Nephron progenitor cell (in vitro differentiated cells): ENCODE measurements at regions not wholly inside any gene's neighbourhood (a gene's known extent, or its start where the extent isn't known, plus 50 kb on each side); places are given as distances from the start of the nearest gene placed in this dataset.
"Not testable (repeated sequence)": the region's sequence is repeated elsewhere in the genome, so short reads cannot be mapped to it uniquely, and the experiment has no call there.

Source experiments
- DNase-seq: peaks from one replicate; pipeline ENCODE4 v3.0.0; 2021
- H3K27ac Mint-ChIP-seq: 2 replicates; pipeline ENCODE4 v1.8.0; 2021; ENCODE audit warnings: mild to moderate bottlenecking, moderate library complexity, mixed read lengths
- H3K27me3 Mint-ChIP-seq: 2 replicates; pipeline ENCODE4 v1.8.0; 2021; ENCODE audit warnings: mild to moderate bottlenecking, low read depth, mixed read lengths; ENCODE audit not compliant: poor library complexity
- H3K36me3 Mint-ChIP-seq: 2 replicates; pipeline ENCODE4 v1.8.0; 2021; ENCODE audit warnings: low read depth, mixed read lengths
- H3K4me1 Mint-ChIP-seq: 2 replicates; pipeline ENCODE4 v1.8.0; 2021; ENCODE audit warnings: mixed read lengths
- H3K4me3 Mint-ChIP-seq: 2 replicates; pipeline ENCODE4 v1.8.0; 2021; ENCODE audit warnings: mild to moderate bottlenecking, moderate library complexity, mixed read lengths
- H3K9me3 Mint-ChIP-seq: 2 replicates; pipeline ENCODE4 v1.8.0; 2021; ENCODE audit warnings: mild to moderate bottlenecking, moderate library complexity, mixed read lengths
- TF ChIP-seq, protein P1 (sequence below): fragments of 200-600 bp; sonication (generic); IDR thresholded peaks from 2 replicates; pipeline ENCODE4 v1.5.0; 2021; ENCODE audit warnings: antibody characterized with exemption

DNA sequence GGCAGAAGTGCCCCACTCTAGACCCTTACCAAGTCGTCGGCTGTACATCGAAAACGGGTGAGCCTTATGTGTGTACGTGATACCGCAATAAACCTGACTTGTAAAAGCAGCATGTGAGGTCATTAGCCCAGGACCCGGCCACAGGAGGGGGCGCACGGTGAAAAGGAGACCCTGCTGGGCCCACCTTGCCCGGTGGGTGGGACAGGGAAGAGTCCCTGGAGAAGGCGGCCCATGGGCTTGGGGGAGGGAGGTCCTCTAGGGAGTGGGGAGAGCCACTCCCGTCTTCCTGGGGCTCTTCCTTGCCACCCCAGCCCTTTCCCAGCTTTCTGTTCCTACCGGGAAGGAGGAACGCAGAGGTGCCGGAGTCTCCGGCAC, 188.8 kb downstream of the NPIPB11 start:
- DNase-seq, H3K36me3 Mint-ChIP-seq, H3K4me3 Mint-ChIP-seq, H3K27ac Mint-ChIP-seq: not testable (repeated sequence)
- peaks cover 19% of the 10 kb centered on the region for H3K4me1 Mint-ChIP-seq
- peaks cover 28% of the 10 kb centered on the region for H3K9me3 Mint-ChIP-seq
- H3K27me3 Mint-ChIP-seq = peaks cover 17% of the 10 kb centered on the region

DNA sequence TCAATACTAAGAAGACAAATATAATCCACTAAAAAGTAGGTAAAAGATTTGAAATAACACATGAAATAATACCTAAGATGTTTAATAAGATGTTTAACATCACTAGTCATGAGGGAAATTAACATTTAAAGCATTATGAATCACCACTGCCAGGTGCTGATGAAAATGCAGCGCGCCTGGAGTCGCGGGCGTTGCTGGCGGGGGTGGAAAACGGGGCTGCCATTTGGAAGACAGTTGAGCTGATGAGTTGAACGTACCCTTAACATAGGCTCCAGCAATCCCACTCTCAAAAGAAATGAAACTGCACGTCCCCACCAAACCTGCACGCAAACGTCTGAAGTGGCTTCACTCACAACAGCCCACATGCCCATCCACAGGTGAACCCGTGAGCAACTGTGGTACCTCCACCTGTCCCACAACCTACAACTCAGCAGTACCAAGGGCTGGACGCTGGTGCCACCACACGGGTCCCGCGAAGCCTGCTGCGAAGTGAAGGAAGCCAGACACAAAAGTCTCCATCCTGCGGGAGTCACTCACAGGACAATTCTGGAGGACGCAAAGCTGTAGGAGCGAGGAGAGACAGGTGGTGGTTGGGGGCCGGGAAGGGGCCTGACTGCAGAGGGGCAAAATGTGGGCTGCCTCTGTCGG, 189.3 kb downstream of the NPIPB11 start:
- DNase-seq, H3K36me3 Mint-ChIP-seq, H3K27ac Mint-ChIP-seq, H3K4me3 Mint-ChIP-seq: not testable (repeated sequence)
- peaks cover 27% of the 10 kb centered on the region for H3K9me3 Mint-ChIP-seq
- peaks cover 17% of the 10 kb centered on the region for H3K4me1 Mint-ChIP-seq
- peaks cover 17% of the 10 kb centered on the region for H3K27me3 Mint-ChIP-seq

DNA sequence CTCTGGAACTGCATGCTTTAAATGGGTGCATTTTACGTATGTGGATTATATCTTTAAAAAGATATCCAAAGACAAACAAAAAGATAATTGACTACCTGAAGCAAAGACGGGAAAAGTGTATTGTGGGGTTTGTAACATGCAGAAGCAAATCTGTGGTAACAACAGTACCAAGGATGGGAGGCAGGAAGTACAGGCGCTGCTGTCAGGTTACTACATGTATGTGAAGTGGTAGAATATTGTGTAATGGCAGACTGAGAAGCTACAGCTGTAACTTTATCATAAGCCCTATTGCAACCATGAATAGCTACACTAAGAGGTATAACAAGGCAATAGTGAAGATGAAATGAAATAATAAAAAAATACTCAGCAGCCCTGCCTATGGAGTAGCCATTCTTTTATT, 192.7 kb downstream of the NPIPB11 start:
- H3K27ac Mint-ChIP-seq, H3K36me3 Mint-ChIP-seq, H3K4me3 Mint-ChIP-seq, H3K4me1 Mint-ChIP-seq, H3K27me3 Mint-ChIP-seq, DNase-seq: not testable (repeated sequence)
- peaks cover 24% of the 10 kb centered on the region for H3K9me3 Mint-ChIP-seq

DNA sequence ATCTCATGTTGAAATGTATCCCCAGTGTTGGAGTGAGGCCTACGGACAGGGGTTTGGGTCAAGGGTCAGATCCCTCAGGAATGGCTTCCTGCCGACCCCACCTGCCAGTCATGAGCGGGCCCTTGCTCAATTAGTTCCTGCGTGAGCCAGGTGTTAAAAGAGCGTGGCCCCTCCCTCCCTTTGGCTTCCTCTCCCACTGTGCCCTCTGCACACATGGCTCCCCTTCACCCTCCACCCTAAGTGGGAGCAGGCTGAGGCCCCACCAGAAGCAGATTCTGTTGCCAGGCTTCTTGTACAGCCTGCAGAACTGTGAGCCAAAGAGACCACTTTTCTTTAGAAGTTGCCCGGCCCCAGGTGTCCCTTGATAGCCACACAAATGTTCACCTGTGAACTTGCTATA, 193.3 kb downstream of the NPIPB11 start:
- H3K27me3 Mint-ChIP-seq, H3K36me3 Mint-ChIP-seq, DNase-seq, H3K4me1 Mint-ChIP-seq, H3K27ac Mint-ChIP-seq, H3K4me3 Mint-ChIP-seq: not testable (repeated sequence)
- peaks cover 24% of the 10 kb centered on the region for H3K9me3 Mint-ChIP-seq

DNA sequence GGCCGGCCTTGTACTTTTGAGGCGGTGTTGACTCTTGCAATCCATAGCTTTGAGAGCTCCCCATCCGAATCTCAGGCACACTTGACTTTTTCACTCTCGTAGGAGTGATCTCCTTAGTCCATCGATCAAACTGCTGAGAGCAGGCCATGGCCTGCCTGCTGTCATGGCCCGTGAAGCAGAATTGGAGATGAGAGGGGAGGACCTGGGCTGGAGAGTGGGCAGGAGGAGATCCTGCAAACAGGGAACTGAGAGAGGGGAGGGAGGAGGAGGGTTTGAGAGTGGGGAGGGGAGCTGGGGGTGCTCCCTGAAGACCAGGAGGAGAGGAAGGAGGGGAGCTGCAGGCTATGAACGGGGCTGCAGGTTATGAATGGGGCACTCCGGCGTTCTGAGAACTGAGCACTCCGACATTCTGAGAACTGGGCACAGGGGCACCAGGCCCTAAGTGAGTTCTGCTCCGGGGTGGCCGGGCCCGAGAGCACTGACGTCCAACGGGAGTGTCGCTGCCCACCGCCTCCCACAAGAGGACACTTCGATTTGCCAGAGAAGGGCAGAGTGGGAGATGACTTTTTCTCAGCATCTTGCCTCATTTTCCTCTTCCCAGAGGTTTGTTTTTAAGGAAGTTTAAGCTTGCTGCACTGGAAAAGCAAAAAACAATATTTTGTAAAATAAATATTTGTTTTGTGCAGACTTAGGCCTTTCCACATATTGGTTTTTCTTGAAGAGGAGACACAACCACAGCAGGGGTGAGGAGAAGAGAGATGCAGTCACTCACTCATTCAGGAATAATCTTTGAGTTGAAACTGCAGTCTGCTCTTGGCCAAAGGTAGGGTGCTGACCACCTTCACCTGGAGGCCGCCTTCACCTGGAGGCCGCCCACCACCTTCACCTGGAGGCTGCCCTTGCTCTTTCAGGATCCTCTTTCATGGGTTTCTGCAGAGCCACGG, 194.2 kb downstream of the NPIPB11 start:
- not testable (repeated sequence) for DNase-seq, H3K36me3 Mint-ChIP-seq, H3K4me1 Mint-ChIP-seq, H3K4me3 Mint-ChIP-seq, H3K27me3 Mint-ChIP-seq, H3K27ac Mint-ChIP-seq
- H3K9me3 Mint-ChIP-seq = peaks cover 33% of the 10 kb centered on the region

DNA sequence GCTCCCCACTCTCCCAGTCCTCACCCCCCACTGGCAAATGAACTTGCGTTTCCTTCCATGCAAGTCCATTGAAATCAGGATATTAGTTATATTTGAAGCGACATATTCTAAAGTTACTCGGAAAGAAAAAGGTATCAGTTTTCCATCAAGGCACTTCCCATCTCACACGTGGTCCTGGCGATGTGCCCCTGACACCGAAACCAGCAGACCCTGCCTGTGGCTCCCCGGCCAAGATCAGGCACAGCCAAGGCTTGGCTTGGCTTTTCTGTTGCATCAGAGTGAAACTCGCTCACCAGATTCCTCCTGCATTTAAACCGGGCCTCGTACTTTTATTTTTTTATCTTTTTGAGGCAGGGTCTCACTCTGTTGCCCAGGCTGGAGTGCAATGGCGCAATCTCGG, 195.1 kb downstream of the NPIPB11 start:
- not testable (repeated sequence) for H3K4me1 Mint-ChIP-seq, H3K27me3 Mint-ChIP-seq, DNase-seq, H3K4me3 Mint-ChIP-seq, H3K36me3 Mint-ChIP-seq, H3K27ac Mint-ChIP-seq
- H3K9me3 Mint-ChIP-seq = peaks cover 35% of the 10 kb centered on the region

DNA sequence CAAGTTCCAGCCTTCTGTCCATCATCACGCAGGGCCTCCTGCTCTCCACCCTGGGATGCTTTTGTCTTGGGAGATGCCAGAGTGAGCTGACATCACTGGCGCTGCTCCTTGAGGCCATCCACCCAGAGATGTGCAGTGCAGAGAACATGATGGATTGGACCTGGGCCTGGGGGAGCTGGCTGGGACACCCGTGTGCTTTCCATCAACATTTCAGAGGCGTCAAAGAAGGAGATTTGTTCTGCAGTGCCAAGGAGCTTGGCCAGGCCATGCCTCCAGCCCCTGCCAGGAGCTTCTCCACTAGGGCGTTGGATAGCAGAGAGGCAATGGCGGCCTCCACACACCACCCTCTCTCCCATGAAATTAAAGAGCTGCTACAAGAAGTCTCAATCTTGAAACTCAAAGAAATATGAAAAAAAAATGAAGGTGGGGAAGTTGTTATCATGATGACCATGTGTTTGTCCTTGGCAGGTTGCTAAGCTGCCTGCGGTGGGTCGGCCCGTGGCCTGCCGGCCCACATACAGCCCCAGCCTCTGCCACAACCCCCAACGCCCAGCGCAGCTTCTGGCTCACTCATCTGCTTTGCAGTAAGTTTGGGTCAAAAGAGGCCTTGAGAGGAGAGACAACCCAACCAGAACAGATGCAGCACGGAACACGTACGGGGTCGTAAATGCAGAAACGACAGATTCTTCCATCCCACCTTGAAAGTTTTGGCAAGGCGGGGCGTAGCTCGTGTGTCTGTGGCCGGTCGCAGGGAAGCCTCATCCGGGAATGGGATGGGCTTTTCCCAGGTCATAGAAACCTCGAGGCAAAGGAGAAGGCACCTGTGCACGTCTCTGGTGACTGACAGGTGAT, 196.0 kb downstream of the NPIPB11 start:
- peaks cover 42% of the 10 kb centered on the region for H3K9me3 Mint-ChIP-seq
- H3K4me1 Mint-ChIP-seq, H3K27ac Mint-ChIP-seq, H3K27me3 Mint-ChIP-seq, DNase-seq, H3K4me3 Mint-ChIP-seq, H3K36me3 Mint-ChIP-seq: not testable (repeated sequence)

DNA sequence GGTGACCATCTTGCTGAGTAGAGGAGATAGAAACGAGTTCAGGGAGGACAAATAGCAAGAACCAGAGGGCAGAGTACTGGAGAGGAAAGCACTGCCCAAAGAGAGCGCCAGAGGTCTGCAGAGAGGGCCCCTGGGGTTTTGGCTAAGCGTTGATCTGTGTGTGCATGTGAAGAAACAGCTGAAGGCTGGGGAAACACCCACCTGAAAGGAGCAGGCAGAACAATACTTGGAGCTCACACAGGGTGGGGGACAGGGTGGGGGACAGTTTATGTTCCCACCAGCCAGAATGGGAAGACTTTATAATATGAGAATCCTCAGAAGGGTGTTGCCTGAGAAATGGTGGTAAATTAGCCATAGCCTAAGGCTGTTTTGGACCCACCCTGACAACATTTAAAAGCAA, 200.4 kb downstream of the NPIPB11 start:
- H3K27ac Mint-ChIP-seq, H3K36me3 Mint-ChIP-seq, H3K4me3 Mint-ChIP-seq, DNase-seq, H3K27me3 Mint-ChIP-seq: not testable (repeated sequence)
- Mint-ChIP-seq H3K9me3 (peaks cover 39% of the 10 kb centered on the region), H3K4me1 (peaks cover 25% of the 10 kb centered on the region)

DNA sequence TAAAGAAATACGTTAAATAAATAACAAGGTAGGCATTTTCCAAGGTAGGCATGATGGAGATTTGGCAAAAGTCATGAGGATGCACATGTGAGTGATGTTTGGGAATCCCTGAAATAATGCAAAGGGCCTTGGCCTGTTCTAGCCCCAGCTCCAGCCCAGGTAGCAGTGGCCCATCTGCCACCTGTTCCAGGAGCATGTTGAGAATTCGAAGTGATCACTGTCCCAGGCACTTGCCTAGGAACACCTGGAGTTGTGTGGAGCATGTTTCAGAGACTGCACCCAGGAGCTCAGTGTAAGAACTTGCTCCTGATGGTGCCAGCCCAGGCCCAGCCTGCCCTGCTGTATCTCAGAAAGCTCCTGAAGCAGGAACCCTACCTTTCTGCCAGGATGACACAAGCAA, 201.4 kb downstream of the NPIPB11 start:
- not testable (repeated sequence) for H3K27ac Mint-ChIP-seq, H3K27me3 Mint-ChIP-seq, H3K4me3 Mint-ChIP-seq, DNase-seq, H3K36me3 Mint-ChIP-seq
- peaks cover 29% of the 10 kb centered on the region for H3K4me1 Mint-ChIP-seq
- peaks cover 39% of the 10 kb centered on the region for H3K9me3 Mint-ChIP-seq

DNA sequence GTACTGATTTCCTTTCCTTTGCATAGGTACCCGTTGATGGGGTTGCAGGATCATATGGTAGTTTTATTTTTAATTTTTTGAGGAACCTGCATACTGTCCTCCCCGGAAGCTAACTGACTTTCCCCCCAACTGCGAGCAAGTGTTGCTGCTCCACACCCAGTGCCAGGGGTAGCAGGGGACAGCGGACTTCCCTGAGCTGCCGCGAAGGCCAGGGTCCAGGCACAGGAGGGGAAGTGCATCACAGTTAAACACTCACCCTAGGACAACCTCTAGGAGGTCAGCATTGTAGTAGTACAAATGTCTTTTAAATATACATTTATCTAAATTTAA, 201.7 kb downstream of the NPIPB11 start:
- Mint-ChIP-seq H3K9me3 (peaks cover 39% of the 10 kb centered on the region), H3K27me3 (peaks cover 5% of the 10 kb centered on the region), H3K4me3 (no peak overlapping the region), H3K36me3 (no peaks in the 10 kb centered on the region), H3K27ac (no peak overlapping the region), H3K4me1 (peaks cover 29% of the 10 kb centered on the region)
- TF ChIP-seq, protein P1, sequence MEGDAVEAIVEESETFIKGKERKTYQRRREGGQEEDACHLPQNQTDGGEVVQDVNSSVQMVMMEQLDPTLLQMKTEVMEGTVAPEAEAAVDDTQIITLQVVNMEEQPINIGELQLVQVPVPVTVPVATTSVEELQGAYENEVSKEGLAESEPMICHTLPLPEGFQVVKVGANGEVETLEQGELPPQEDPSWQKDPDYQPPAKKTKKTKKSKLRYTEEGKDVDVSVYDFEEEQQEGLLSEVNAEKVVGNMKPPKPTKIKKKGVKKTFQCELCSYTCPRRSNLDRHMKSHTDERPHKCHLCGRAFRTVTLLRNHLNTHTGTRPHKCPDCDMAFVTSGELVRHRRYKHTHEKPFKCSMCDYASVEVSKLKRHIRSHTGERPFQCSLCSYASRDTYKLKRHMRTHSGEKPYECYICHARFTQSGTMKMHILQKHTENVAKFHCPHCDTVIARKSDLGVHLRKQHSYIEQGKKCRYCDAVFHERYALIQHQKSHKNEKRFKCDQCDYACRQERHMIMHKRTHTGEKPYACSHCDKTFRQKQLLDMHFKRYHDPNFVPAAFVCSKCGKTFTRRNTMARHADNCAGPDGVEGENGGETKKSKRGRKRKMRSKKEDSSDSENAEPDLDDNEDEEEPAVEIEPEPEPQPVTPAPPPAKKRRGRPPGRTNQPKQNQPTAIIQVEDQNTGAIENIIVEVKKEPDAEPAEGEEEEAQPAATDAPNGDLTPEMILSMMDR = no peak
- no peak for DNase-seq

DNA sequence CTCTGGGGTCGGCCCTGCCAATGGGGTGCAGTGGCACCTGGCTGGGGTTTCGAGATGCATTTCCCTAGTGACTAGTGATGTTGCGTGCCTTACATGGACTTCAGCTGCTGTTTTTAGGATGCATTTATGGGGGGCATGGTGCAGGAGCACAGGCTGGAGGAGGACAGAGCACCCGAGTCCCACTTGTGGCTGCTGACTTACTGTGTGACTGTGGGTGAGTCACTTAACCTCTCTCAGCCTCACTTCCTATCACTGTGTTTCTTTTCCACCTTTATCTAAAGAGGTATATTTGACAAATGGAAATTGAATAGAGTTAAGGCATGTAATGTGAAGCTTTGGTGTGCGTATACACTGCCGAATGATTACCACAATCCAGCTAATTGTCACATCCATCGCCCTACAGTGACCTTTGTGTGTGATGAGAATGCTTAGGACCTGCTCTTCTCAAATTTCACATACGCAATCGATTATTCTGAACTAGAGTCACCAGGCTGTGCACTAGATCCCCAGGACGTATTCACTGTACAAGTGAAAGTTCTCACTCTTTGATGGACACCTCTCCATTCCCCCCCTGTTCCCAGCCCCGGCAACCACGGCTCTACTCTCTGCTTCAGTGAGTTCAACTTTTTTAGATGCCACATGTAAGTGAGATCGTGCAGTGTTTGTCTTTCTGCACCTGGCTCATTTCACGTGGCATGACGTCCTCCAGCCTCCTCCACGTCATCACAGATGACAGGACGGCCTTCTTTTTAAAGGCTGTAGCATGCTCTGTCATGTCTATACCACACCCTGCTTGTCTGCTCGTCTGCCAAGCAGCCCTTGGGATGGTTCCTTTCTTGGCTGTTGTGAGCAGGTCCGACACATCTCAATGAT, 202.3 kb downstream of the NPIPB11 start:
- Mint-ChIP-seq H3K9me3 (peaks cover 33% of the 10 kb centered on the region), H3K4me1 (peaks cover 29% of the 10 kb centered on the region)
- DNase-seq, H3K27me3 Mint-ChIP-seq, H3K36me3 Mint-ChIP-seq, H3K27ac Mint-ChIP-seq, H3K4me3 Mint-ChIP-seq: not testable (repeated sequence)

DNA sequence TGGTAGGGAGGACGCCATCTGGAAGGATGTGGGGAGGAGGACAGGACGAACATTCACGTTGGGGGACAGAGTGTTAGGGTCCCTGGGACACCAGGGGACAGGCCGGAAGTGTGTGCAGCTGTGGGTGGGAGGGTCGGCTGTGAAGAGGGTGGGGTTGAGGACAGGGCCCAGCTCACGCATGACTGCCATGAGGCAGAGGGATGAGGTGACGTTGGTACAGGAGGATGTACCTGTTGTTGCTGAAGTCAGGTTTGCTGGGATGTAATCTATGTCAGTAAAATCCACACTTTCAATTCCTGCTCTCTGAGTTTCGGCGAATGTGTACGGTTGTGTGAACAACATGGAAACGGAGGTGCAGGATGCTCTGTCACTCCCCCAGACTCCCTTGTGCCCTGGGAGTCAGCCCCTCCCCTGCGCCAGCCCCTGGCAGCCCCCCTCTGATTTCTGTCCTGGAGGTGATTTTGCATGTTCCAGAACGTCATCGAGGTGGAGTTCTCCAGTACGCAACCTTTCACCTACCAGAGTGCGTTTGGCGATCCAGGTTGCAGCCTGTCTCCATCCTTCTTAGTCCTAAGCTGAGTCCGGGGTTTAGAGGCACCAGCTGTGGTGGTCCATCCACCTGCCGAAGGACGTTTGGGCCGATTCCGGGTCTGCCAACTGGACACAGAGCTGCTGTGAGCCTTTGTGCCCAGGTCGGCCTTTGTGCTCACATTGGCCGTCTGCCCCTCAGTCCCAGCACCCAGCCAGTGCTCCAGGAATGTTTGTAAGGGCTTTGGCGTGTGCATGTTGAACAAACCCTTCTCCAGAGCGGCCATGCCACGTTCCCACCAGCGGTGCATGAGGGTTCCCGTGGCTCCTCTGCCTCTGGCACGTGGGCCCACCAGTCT, 203.2 kb downstream of the NPIPB11 start:
- H3K27me3 Mint-ChIP-seq, H3K4me3 Mint-ChIP-seq, H3K36me3 Mint-ChIP-seq, DNase-seq: not testable (repeated sequence)
- peaks cover 31% of the 10 kb centered on the region for H3K4me1 Mint-ChIP-seq
- peaks cover 28% of the 10 kb centered on the region for H3K9me3 Mint-ChIP-seq
- peak overlapping the region; percentile 51 for H3K27ac Mint-ChIP-seq
